ENCODE measurements at regions not wholly inside any gene's neighbourhood (a gene's known extent, or its start where the extent isn't known, plus 50 kb on each side); places are given as distances from the start of the nearest gene placed in this dataset.

- no peak overlapping the region for H3K27ac Mint-ChIP-seq
Observed at GRCh38 chr15:46329876-46330275, 695.0 kb downstream of the SQOR start.

More at GRCh38 chr15:46329876-46330275, 695.0 kb downstream of the SQOR start:
- Histone ChIP-seq H4K5ac (ENCODE audit: insufficient read length, low read depth, low read length) (no peak overlapping the region), H3K56ac (ENCODE audit: insufficient read length, low read depth, low read length) (no peak overlapping the region), H4K91ac (ENCODE audit: insufficient read length, low read depth, low read length) (no peak overlapping the region), H2BK5ac (ENCODE audit: insufficient read length, low read length) (no peak overlapping the region), H3K23me2 (ENCODE audit: insufficient read length, low read depth, low read length, poor library complexity, severe bottlenecking) (no peaks in the 10 kb centered on the region), H3K79me2 (ENCODE audit: insufficient read depth, low read length) (no peaks in the 10 kb centered on the region), H2BK12ac (ENCODE audit: insufficient read length, low read depth, low read length) (no peak overlapping the region), H3K14ac (ENCODE audit: insufficient read depth, low read length) (no peak overlapping the region), H3K9ac (ENCODE audit: extremely low read depth, insufficient read length, low read length) (no peak overlapping the region), H3K27ac (ENCODE audit: insufficient read length, low read depth, low read length) (no peak overlapping the region), H3K23ac (ENCODE audit: insufficient read length, low read depth, low read length) (no peak overlapping the region), H3K9me3 (ENCODE audit: control insufficient read depth, low read depth, low read length) (no peaks in the 10 kb centered on the region), H3K27me3 (ENCODE audit: insufficient read depth, low read length) (no peaks in the 10 kb centered on the region), H3K18ac (ENCODE audit: insufficient read length, low read depth, low read length) (no peak overlapping the region), H4K20me1 (ENCODE audit: control insufficient read depth, insufficient read depth, insufficient read length) (no peaks in the 10 kb centered on the region), H3T11ph (ENCODE audit: low read length) (no peak overlapping the region), H3K4me2 (ENCODE audit: insufficient read depth, insufficient read length, low read length) (no peak overlapping the region), H2BK20ac (ENCODE audit: low read depth, low read length, poor library complexity, severe bottlenecking) (no peak overlapping the region), H2BK120ac (ENCODE audit: low read depth, low read length, poor library complexity, severe bottlenecking) (no peak overlapping the region), H2BK15ac (ENCODE audit: low read depth, low read length) (no peak overlapping the region), H2AFZ (ENCODE audit: low read length) (no peak overlapping the region), H2AK5ac (ENCODE audit: insufficient read length, low read length) (no peak overlapping the region), H3K79me1 (ENCODE audit: insufficient read depth, low read depth, low read length, poor library complexity, severe bottlenecking) (no peaks in the 10 kb centered on the region), H4K8ac (replicated peaks; ENCODE audit: insufficient read length, low read depth, low read length) (no peak overlapping the region), H3K4me1 (ENCODE audit: insufficient read depth, low read length) (no peaks in the 10 kb centered on the region), H3K4ac (ENCODE audit: low read depth, low read length) (no peak overlapping the region)
- no peaks in the 10 kb centered on the region for H3K9me3 Mint-ChIP-seq
- no peaks in the 10 kb centered on the region for H3K27me3 Mint-ChIP-seq (ENCODE audit: low read depth)
- TF ChIP-seq CTCF (conservative IDR thresholded peaks at IDR 0.05), result no peak
- DNase-seq, result no peak
- H3K4me3 Mint-ChIP-seq, result no peak overlapping the region
- H3K36me3 Mint-ChIP-seq (ENCODE audit: insufficient read depth in 1 of 3, low read depth in 3 of 3), result no peaks in the 10 kb centered on the region
- no peaks in the 10 kb centered on the region for H3K4me1 Mint-ChIP-seq
- no CpG with 5 or more reads among the region's 1 CpG for WGBS (ENCODE audit: extremely low coverage, insufficient read length, low lambda C conversion rate)

All from H9 (cell line).